ENCODE measurements at regions not wholly inside any gene's neighbourhood (a gene's known extent, or its start where the extent isn't known, plus 50 kb on each side); places are given as distances from the start of the nearest gene placed in this dataset.

DNA sequence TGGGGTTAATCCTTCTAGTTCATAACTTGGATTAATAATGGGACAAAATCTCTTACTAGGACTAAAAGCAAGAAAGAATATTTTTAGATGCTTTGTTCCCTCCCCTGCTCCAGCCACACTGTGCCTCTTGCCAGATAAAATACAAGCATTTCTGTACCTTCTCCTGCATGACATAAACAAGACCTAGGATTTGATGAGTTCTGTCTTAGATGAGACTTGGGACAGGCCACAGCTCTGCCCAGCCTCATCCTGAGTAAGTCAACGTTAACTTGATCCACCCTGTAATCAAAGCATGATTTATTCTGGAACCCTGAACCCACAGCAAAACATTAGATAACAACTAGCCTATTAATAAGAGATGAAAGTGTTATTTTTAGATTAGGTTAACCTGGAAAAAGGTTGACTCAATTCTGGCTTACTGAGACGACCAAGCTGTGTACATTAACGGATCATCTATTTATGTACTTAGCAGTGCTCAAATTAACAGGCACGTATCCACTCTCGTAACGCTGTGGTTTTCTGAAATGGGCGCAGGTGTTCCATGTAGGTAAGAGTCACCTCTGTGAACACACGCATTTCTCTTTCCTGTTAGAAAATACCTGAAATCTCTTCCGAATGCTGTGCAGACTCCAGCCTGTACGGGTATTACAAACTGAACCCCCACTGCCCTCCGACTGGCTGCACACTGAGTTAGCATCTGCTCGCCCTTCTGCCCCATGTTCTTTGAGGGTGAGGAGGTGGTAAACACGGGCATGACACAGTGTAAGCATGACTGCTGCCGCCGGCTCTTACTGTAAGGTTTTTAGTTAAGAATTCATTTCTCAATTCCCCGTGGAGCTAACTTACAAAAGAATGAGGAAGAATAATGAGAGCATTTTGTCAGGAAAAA, 132.1 kb upstream of the FOXQ1 start:
- no peak for TF ChIP-seq POLR2A (IDR thresholded peaks at IDR 0.05)
- TF ChIP-seq, protein P1, sequence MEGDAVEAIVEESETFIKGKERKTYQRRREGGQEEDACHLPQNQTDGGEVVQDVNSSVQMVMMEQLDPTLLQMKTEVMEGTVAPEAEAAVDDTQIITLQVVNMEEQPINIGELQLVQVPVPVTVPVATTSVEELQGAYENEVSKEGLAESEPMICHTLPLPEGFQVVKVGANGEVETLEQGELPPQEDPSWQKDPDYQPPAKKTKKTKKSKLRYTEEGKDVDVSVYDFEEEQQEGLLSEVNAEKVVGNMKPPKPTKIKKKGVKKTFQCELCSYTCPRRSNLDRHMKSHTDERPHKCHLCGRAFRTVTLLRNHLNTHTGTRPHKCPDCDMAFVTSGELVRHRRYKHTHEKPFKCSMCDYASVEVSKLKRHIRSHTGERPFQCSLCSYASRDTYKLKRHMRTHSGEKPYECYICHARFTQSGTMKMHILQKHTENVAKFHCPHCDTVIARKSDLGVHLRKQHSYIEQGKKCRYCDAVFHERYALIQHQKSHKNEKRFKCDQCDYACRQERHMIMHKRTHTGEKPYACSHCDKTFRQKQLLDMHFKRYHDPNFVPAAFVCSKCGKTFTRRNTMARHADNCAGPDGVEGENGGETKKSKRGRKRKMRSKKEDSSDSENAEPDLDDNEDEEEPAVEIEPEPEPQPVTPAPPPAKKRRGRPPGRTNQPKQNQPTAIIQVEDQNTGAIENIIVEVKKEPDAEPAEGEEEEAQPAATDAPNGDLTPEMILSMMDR (IDR thresholded peaks at IDR 0.05), result no peak

All from tibial nerve (tissue), 3 donors.